ENCODE measurements at regions not wholly inside any gene's neighbourhood (a gene's known extent, or its start where the extent isn't known, plus 50 kb on each side); places are given as distances from the start of the nearest gene placed in this dataset.

DNA sequence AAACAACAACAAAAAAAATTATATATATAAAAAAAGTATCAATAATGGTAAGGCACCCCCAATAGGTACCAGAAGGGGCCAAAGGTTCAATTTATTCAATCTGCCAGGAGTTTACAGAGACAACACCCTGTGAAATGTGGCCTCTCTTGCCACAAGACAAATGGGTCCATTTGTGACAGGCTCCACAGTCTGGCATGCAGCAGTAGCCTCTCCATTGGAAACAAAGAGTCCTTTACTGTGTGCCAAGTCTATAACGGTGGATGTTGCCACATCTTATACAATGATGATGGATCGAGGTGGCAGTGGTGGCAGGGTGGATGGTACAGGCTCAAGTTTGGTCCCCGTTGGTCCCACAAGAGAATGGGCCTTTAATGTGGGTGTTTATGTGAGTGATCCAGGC lies 70.1 kb upstream of the SH3RF1 start (continued):
- TF ChIP-seq, protein P1, sequence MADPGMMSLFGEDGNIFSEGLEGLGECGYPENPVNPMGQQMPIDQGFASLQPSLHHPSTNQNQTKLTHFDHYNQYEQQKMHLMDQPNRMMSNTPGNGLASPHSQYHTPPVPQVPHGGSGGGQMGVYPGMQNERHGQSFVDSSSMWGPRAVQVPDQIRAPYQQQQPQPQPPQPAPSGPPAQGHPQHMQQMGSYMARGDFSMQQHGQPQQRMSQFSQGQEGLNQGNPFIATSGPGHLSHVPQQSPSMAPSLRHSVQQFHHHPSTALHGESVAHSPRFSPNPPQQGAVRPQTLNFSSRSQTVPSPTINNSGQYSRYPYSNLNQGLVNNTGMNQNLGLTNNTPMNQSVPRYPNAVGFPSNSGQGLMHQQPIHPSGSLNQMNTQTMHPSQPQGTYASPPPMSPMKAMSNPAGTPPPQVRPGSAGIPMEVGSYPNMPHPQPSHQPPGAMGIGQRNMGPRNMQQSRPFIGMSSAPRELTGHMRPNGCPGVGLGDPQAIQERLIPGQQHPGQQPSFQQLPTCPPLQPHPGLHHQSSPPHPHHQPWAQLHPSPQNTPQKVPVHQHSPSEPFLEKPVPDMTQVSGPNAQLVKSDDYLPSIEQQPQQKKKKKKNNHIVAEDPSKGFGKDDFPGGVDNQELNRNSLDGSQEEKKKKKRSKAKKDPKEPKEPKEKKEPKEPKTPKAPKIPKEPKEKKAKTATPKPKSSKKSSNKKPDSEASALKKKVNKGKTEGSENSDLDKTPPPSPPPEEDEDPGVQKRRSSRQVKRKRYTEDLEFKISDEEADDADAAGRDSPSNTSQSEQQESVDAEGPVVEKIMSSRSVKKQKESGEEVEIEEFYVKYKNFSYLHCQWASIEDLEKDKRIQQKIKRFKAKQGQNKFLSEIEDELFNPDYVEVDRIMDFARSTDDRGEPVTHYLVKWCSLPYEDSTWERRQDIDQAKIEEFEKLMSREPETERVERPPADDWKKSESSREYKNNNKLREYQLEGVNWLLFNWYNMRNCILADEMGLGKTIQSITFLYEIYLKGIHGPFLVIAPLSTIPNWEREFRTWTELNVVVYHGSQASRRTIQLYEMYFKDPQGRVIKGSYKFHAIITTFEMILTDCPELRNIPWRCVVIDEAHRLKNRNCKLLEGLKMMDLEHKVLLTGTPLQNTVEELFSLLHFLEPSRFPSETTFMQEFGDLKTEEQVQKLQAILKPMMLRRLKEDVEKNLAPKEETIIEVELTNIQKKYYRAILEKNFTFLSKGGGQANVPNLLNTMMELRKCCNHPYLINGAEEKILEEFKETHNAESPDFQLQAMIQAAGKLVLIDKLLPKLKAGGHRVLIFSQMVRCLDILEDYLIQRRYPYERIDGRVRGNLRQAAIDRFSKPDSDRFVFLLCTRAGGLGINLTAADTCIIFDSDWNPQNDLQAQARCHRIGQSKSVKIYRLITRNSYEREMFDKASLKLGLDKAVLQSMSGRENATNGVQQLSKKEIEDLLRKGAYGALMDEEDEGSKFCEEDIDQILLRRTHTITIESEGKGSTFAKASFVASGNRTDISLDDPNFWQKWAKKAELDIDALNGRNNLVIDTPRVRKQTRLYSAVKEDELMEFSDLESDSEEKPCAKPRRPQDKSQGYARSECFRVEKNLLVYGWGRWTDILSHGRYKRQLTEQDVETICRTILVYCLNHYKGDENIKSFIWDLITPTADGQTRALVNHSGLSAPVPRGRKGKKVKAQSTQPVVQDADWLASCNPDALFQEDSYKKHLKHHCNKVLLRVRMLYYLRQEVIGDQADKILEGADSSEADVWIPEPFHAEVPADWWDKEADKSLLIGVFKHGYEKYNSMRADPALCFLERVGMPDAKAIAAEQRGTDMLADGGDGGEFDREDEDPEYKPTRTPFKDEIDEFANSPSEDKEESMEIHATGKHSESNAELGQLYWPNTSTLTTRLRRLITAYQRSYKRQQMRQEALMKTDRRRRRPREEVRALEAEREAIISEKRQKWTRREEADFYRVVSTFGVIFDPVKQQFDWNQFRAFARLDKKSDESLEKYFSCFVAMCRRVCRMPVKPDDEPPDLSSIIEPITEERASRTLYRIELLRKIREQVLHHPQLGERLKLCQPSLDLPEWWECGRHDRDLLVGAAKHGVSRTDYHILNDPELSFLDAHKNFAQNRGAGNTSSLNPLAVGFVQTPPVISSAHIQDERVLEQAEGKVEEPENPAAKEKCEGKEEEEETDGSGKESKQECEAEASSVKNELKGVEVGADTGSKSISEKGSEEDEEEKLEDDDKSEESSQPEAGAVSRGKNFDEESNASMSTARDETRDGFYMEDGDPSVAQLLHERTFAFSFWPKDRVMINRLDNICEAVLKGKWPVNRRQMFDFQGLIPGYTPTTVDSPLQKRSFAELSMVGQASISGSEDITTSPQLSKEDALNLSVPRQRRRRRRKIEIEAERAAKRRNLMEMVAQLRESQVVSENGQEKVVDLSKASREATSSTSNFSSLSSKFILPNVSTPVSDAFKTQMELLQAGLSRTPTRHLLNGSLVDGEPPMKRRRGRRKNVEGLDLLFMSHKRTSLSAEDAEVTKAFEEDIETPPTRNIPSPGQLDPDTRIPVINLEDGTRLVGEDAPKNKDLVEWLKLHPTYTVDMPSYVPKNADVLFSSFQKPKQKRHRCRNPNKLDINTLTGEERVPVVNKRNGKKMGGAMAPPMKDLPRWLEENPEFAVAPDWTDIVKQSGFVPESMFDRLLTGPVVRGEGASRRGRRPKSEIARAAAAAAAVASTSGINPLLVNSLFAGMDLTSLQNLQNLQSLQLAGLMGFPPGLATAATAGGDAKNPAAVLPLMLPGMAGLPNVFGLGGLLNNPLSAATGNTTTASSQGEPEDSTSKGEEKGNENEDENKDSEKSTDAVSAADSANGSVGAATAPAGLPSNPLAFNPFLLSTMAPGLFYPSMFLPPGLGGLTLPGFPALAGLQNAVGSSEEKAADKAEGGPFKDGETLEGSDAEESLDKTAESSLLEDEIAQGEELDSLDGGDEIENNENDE (IDR thresholded peaks at IDR 0.05; ENCODE audit: insufficient replicate concordance, low read length) = no peak
- TF ChIP-seq SP1 (IDR thresholded peaks at IDR 0.05; ENCODE audit: low read depth, low read length) (no peak), PHF8 (conservative IDR thresholded peaks at IDR 0.05; ENCODE audit: low read depth, low read length) (no peak), FOSL1 (IDR thresholded peaks at IDR 0.05; ENCODE audit: insufficient read depth, low read depth, low read length) (no peak), ZNF274 (IDR thresholded peaks at IDR 0.05; ENCODE audit: borderline replicate concordance, extremely low read depth, low read length) (no peak), GTF2F1 (IDR thresholded peaks at IDR 0.05; ENCODE audit: borderline replicate concordance, low read depth, low read length) (no peak), SRF (IDR thresholded peaks at IDR 0.05; ENCODE audit: low read depth, low read length) (no peak), RAD21 (IDR thresholded peaks at IDR 0.05 in 1 of 2, conservative IDR thresholded peaks at IDR 0.05 in 1 of 2; ENCODE audit: low read depth in 2 of 2, low read length in 2 of 2) (no peak), POU5F1 (IDR thresholded peaks at IDR 0.05; ENCODE audit: low read depth, low read length) (no peak)
- TF ChIP-seq, protein P2, sequence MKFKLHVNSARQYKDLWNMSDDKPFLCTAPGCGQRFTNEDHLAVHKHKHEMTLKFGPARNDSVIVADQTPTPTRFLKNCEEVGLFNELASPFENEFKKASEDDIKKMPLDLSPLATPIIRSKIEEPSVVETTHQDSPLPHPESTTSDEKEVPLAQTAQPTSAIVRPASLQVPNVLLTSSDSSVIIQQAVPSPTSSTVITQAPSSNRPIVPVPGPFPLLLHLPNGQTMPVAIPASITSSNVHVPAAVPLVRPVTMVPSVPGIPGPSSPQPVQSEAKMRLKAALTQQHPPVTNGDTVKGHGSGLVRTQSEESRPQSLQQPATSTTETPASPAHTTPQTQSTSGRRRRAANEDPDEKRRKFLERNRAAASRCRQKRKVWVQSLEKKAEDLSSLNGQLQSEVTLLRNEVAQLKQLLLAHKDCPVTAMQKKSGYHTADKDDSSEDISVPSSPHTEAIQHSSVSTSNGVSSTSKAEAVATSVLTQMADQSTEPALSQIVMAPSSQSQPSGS (IDR thresholded peaks at IDR 0.05; ENCODE audit: low read length) = no peak
